HUES6 (cell line): ENCODE measurements at regions not wholly inside any gene's neighbourhood (a gene's known extent, or its start where the extent isn't known, plus 50 kb on each side); places are given as distances from the start of the nearest gene placed in this dataset.

Experiments used
- H3K27ac ChIP-seq: 2 replicates; pipeline ENCODE4 v1.7.0; 2013; ENCODE audit warnings: low read depth, mild to moderate bottlenecking, low read length, inconsistent platforms
- H3K27me3 ChIP-seq: 2 replicates; pipeline ENCODE4 v1.6.1; 2013; ENCODE audit warnings: low read length; ENCODE audit not compliant: control insufficient read depth, insufficient read depth
- H3K36me3 ChIP-seq: 2 replicates; pipeline ENCODE4 v1.6.1; 2013; ENCODE audit warnings: low read length; ENCODE audit not compliant: control insufficient read depth, insufficient read depth
- H3K4me1 ChIP-seq: 2 replicates; pipeline ENCODE4 v1.6.1; 2013; ENCODE audit warnings: low read length; ENCODE audit not compliant: control insufficient read depth, insufficient read depth
- H3K4me3 ChIP-seq: 2 replicates; pipeline ENCODE4 v1.5.1; 2013; ENCODE audit warnings: low read depth, low read length
- H3K9ac ChIP-seq: one replicate; pipeline ENCODE4 v1.6.1; 2013; ENCODE audit warnings: mild to moderate bottlenecking, low read length
- H3K9me3 ChIP-seq: 2 replicates; pipeline ENCODE4 v1.6.1; 2013; ENCODE audit warnings: low read depth, low read length; ENCODE audit not compliant: control insufficient read depth, insufficient read depth

GRCh38 chr18:39198376-39198775, 1632.8 kb upstream of the CELF4 start:
- no peaks in the 10 kb centered on the region for H3K27me3 ChIP-seq
- H3K27ac ChIP-seq: no peak overlapping the region
- H3K9me3 ChIP-seq: no peaks in the 10 kb centered on the region
- H3K36me3 ChIP-seq: no peaks in the 10 kb centered on the region
- H3K9ac ChIP-seq: no peak overlapping the region
- H3K4me3 ChIP-seq: no peak overlapping the region
- no peaks in the 10 kb centered on the region for H3K4me1 ChIP-seq

GRCh38 chr18:39191931-39192330, 1626.3 kb upstream of the CELF4 start:
- no peaks in the 10 kb centered on the region for H3K27me3 ChIP-seq
- no peak overlapping the region for H3K27ac ChIP-seq
- H3K9ac ChIP-seq: no peak overlapping the region
- H3K4me1 ChIP-seq: peaks cover 8% of the 10 kb centered on the region; the same call in 1 of the 2 replicates
- no peaks in the 10 kb centered on the region for H3K9me3 ChIP-seq
- H3K4me3 ChIP-seq: no peak overlapping the region
- H3K36me3 ChIP-seq: no peaks in the 10 kb centered on the region

GRCh38 chr18:39191058-39191457, 1625.5 kb upstream of the CELF4 start:
- Histone ChIP-seq H3K9ac (no peak overlapping the region), H3K4me1 (peaks cover 8% of the 10 kb centered on the region; the same call in 1 of the 2 replicates), H3K4me3 (no peak overlapping the region), H3K27me3 (no peaks in the 10 kb centered on the region), H3K36me3 (no peaks in the 10 kb centered on the region), H3K27ac (no peak overlapping the region), H3K9me3 (no peaks in the 10 kb centered on the region)

GRCh38 chr18:39190508-39190907, 1624.9 kb upstream of the CELF4 start:
- Histone ChIP-seq H3K4me3 (no peak overlapping the region), H3K4me1 (peaks cover 8% of the 10 kb centered on the region; the same call in 1 of the 2 replicates), H3K9me3 (no peaks in the 10 kb centered on the region), H3K27ac (no peak overlapping the region), H3K9ac (no peak overlapping the region), H3K36me3 (no peaks in the 10 kb centered on the region), H3K27me3 (no peaks in the 10 kb centered on the region)

- H3K4me3 ChIP-seq: no peak overlapping the region
- H3K27me3 ChIP-seq: no peaks in the 10 kb centered on the region
- no peaks in the 10 kb centered on the region for H3K9me3 ChIP-seq
- H3K27ac ChIP-seq: no peak overlapping the region
- H3K4me1 ChIP-seq: peaks cover 8% of the 10 kb centered on the region; the same call in 1 of the 2 replicates
- no peak overlapping the region for H3K9ac ChIP-seq
- no peaks in the 10 kb centered on the region for H3K36me3 ChIP-seq
Measured at GRCh38 chr18:39188278-39188677, 1622.7 kb upstream of the CELF4 start.

GRCh38 chr18:39186008-39186407, 1620.4 kb upstream of the CELF4 start:
- Histone ChIP-seq H3K9ac (no peak overlapping the region), H3K9me3 (no peaks in the 10 kb centered on the region), H3K4me1 (peaks cover 8% of the 10 kb centered on the region; the same call in 1 of the 2 replicates), H3K4me3 (no peak overlapping the region), H3K27ac (no peak overlapping the region), H3K27me3 (no peaks in the 10 kb centered on the region), H3K36me3 (no peaks in the 10 kb centered on the region)

GRCh38 chr18:39184176-39184575, 1618.6 kb upstream of the CELF4 start:
- H3K9ac ChIP-seq: no peak overlapping the region
- no peak overlapping the region for H3K27ac ChIP-seq
- H3K36me3 ChIP-seq: no peaks in the 10 kb centered on the region
- H3K9me3 ChIP-seq: no peaks in the 10 kb centered on the region
- no peaks in the 10 kb centered on the region for H3K27me3 ChIP-seq
- H3K4me3 ChIP-seq: no peak overlapping the region
- H3K4me1 ChIP-seq: peaks cover 8% of the 10 kb centered on the region; the same call in 1 of the 2 replicates

- Histone ChIP-seq H3K36me3 (no peaks in the 10 kb centered on the region), H3K9ac (no peak overlapping the region), H3K27me3 (no peaks in the 10 kb centered on the region), H3K4me3 (no peak overlapping the region), H3K4me1 (no peaks in the 10 kb centered on the region), H3K9me3 (no peaks in the 10 kb centered on the region), H3K27ac (no peak overlapping the region)
Measured at GRCh38 chr18:39178166-39178565, 1612.6 kb upstream of the CELF4 start.

GRCh38 chr18:39172695-39173421, 1607.3 kb upstream of the CELF4 start:
- Histone ChIP-seq H3K27me3 (no peaks in the 10 kb centered on the region), H3K9ac (no peak overlapping the region), H3K36me3 (no peaks in the 10 kb centered on the region), H3K27ac (no peak overlapping the region), H3K9me3 (no peaks in the 10 kb centered on the region), H3K4me3 (no peak overlapping the region), H3K4me1 (peaks cover 13% of the 10 kb centered on the region)

GRCh38 chr18:39168723-39169122, 1603.1 kb upstream of the CELF4 start:
- H3K4me1 ChIP-seq: peaks cover 13% of the 10 kb centered on the region
- no peak overlapping the region for H3K9ac ChIP-seq
- no peaks in the 10 kb centered on the region for H3K9me3 ChIP-seq
- no peaks in the 10 kb centered on the region for H3K27me3 ChIP-seq
- no peak overlapping the region for H3K4me3 ChIP-seq
- H3K27ac ChIP-seq: peak overlapping the region; percentile 25; the same call in 1 of the 2 replicates
- no peaks in the 10 kb centered on the region for H3K36me3 ChIP-seq

GRCh38 chr18:39167990-39168389, 1602.4 kb upstream of the CELF4 start:
- H3K9me3 ChIP-seq: no peaks in the 10 kb centered on the region
- no peak overlapping the region for H3K9ac ChIP-seq
- H3K4me3 ChIP-seq: no peak overlapping the region
- no peak overlapping the region for H3K27ac ChIP-seq
- H3K36me3 ChIP-seq: no peaks in the 10 kb centered on the region
- H3K4me1 ChIP-seq: peaks cover 13% of the 10 kb centered on the region
- no peaks in the 10 kb centered on the region for H3K27me3 ChIP-seq
